ENCODE measurements at regions not wholly inside any gene's neighbourhood (a gene's known extent, or its start where the extent isn't known, plus 50 kb on each side); places are given as distances from the start of the nearest gene placed in this dataset.
A peak's percentile ranks its signal among the peaks of the same experiment; 100 is the strongest.

DNA sequence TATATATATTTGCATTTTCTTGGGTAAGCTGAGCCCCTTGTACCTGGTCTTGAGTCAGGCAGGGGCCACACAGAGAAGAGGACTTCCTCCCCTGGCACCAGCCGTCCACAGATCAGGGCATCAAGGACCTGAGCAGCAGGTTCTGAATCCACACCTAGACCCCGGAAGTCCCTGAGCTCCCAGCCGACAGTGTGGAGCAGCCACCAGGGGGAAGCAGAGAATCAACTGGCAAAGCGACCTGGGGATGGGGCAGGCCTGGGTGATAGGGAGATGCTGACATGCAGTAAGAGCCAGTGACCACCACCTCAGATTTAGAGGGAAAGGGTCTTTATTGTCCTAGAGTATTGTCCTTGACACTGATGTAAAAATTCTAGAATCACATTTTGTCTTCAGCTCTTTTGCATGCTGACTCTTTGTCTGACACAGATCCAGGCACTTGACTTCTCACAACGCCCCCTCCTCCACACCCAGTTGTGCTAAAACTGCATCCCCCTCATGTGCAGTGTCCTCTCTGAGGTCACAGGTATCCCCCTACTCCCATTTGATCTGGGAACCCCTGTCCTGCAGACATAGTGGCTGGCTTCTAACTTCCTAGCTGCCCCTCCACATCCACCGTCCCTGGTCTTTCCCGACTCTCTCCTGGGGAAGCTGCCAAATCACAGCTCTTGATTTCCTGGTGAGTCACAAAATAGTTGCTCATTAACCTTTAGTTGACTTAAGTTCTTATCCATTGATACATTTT is 109.3 kb downstream of the GGTLC2 start:
- Histone ChIP-seq H3K27me3 (ENCODE audit: control insufficient read depth, insufficient read depth, low read length) (no peaks in the 10 kb centered on the region), H3K27ac (no peak overlapping the region)

GRCh38 chr22:22754268-22754657 is 109.8 kb downstream of the GGTLC2 start:
- Histone ChIP-seq H3K4me3 (ENCODE audit: low read depth, low read length) (no peak overlapping the region), H3K4me2 (ENCODE audit: low read length) (no peak overlapping the region), H3K9me3 (ENCODE audit: control insufficient read depth, low read length) (no peaks in the 10 kb centered on the region), H3K27me3 (ENCODE audit: control insufficient read depth, insufficient read depth, low read length) (no peaks in the 10 kb centered on the region), H3K79me2 (no peaks in the 10 kb centered on the region), H2AFZ (no peak overlapping the region), H3K4me1 (no peaks in the 10 kb centered on the region), H3K27ac (no peak overlapping the region), H3K9ac (no peak overlapping the region), H3K36me3 (ENCODE audit: control insufficient read depth, insufficient read depth, low read length) (no peaks in the 10 kb centered on the region)
- TF ChIP-seq, protein P1, sequence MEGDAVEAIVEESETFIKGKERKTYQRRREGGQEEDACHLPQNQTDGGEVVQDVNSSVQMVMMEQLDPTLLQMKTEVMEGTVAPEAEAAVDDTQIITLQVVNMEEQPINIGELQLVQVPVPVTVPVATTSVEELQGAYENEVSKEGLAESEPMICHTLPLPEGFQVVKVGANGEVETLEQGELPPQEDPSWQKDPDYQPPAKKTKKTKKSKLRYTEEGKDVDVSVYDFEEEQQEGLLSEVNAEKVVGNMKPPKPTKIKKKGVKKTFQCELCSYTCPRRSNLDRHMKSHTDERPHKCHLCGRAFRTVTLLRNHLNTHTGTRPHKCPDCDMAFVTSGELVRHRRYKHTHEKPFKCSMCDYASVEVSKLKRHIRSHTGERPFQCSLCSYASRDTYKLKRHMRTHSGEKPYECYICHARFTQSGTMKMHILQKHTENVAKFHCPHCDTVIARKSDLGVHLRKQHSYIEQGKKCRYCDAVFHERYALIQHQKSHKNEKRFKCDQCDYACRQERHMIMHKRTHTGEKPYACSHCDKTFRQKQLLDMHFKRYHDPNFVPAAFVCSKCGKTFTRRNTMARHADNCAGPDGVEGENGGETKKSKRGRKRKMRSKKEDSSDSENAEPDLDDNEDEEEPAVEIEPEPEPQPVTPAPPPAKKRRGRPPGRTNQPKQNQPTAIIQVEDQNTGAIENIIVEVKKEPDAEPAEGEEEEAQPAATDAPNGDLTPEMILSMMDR (IDR thresholded peaks at IDR 0.05) = no peak

More for the DNA sequence above, 109.3 kb downstream of the GGTLC2 start:
- Histone ChIP-seq H3K36me3 (ENCODE audit: control insufficient read depth, insufficient read depth, low read length) (no peaks in the 10 kb centered on the region), H3K9ac (no peak overlapping the region), H3K79me2 (no peaks in the 10 kb centered on the region), H3K4me3 (ENCODE audit: low read depth, low read length) (no peak overlapping the region), H3K4me2 (ENCODE audit: low read length) (no peak overlapping the region), H2AFZ (no peak overlapping the region), H3K4me1 (no peaks in the 10 kb centered on the region), H3K9me3 (ENCODE audit: control insufficient read depth, low read length) (no peaks in the 10 kb centered on the region)
- TF ChIP-seq, protein P1 (IDR thresholded peaks at IDR 0.05) = peak; percentile 28

- no peaks in the 10 kb centered on the region for H3K9me3 ChIP-seq (ENCODE audit: control insufficient read depth, low read length)
- no peak overlapping the region for H3K4me2 ChIP-seq (ENCODE audit: low read length)
- H3K4me3 ChIP-seq (ENCODE audit: low read depth, low read length) = no peak overlapping the region
- H3K27ac ChIP-seq = no peak overlapping the region
- H3K36me3 ChIP-seq (ENCODE audit: control insufficient read depth, insufficient read depth, low read length) = no peaks in the 10 kb centered on the region
- TF ChIP-seq, protein P1 (IDR thresholded peaks at IDR 0.05) = no peak
- no peaks in the 10 kb centered on the region for H3K79me2 ChIP-seq
- no peak overlapping the region for H2AFZ ChIP-seq
- no peak overlapping the region for H3K9ac ChIP-seq
- H3K4me1 ChIP-seq = no peaks in the 10 kb centered on the region
- no peaks in the 10 kb centered on the region for H3K27me3 ChIP-seq (ENCODE audit: control insufficient read depth, insufficient read depth, low read length)
These were observed 110.8 kb downstream of the GGTLC2 start for GRCh38 chr22:22754961-22755777.

DNA sequence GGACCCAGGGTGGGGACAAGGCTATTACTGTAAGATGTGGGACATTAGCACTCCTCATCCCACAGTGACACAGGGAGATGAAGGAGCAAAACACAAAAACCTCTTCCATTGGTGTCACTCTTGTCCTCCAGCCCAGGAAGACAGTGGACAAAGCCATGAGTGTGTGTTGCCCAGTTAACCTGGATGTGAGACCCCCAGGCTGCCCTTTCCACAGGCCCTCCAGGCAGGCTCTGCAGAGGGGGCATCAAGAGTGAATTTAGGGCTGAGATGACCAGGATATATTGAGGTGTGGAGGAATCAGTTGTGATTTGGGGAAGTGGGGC is 111.3 kb downstream of the GGTLC2 start:
- TF ChIP-seq, protein P1 (IDR thresholded peaks at IDR 0.05) = no peak
- Histone ChIP-seq H2AFZ (no peak overlapping the region), H3K9me3 (ENCODE audit: control insufficient read depth, low read length) (no peaks in the 10 kb centered on the region), H3K4me3 (ENCODE audit: low read depth, low read length) (no peak overlapping the region), H3K27ac (no peak overlapping the region), H3K4me2 (ENCODE audit: low read length) (no peak overlapping the region), H3K36me3 (ENCODE audit: control insufficient read depth, insufficient read depth, low read length) (no peaks in the 10 kb centered on the region), H3K9ac (no peak overlapping the region), H3K4me1 (no peaks in the 10 kb centered on the region), H3K79me2 (no peaks in the 10 kb centered on the region), H3K27me3 (ENCODE audit: control insufficient read depth, insufficient read depth, low read length) (no peaks in the 10 kb centered on the region)

Measured in parathyroid adenoma (tissue), 2 donors.